ENCODE measurements at regions not wholly inside any gene's neighbourhood (a gene's known extent, or its start where the extent isn't known, plus 50 kb on each side); places are given as distances from the start of the nearest gene placed in this dataset.

GRCh38 chr6:163780994-163781393, 366.5 kb downstream of the QKI start:
- ATAC-seq: no peak
- TF ChIP-seq TSHZ2 (CRISPR knock-in tag; IDR thresholded peaks at IDR 0.05) (no peak), GLIS3 (CRISPR knock-in tag; IDR thresholded peaks at IDR 0.05) (no peak), ZNF565 (CRISPR knock-in tag; conservative IDR thresholded peaks at IDR 0.05; ENCODE audit: low read depth) (no peak), TCF4 (CRISPR knock-in tag; IDR thresholded peaks at IDR 0.05; ENCODE audit: borderline replicate concordance) (no peak), RARB (CRISPR knock-in tag; IDR thresholded peaks at IDR 0.05) (no peak), OSR1 (CRISPR knock-in tag; IDR thresholded peaks at IDR 0.05) (no peak), ZFP3 (CRISPR knock-in tag; IDR thresholded peaks at IDR 0.05) (no peak), ESRRG (CRISPR knock-in tag; IDR thresholded peaks at IDR 0.05) (no peak), PPARA (CRISPR knock-in tag; IDR thresholded peaks at IDR 0.05; ENCODE audit: borderline replicate concordance) (no peak), CSDC2 (CRISPR knock-in tag; IDR thresholded peaks at IDR 0.05) (no peak), ISL1 (CRISPR knock-in tag; IDR thresholded peaks at IDR 0.05) (no peak), ZNF70 (CRISPR knock-in tag; IDR thresholded peaks at IDR 0.05) (no peak)

GRCh38 chr6:163779727-163780284, 365.3 kb downstream of the QKI start:
- no peak for ATAC-seq
- TF ChIP-seq CSDC2 (CRISPR knock-in tag; IDR thresholded peaks at IDR 0.05) (no peak), ZFP30 (CRISPR knock-in tag; IDR thresholded peaks at IDR 0.05) (no peak), ZNF70 (CRISPR knock-in tag; IDR thresholded peaks at IDR 0.05) (no peak), ZC3H10 (CRISPR knock-in tag; IDR thresholded peaks at IDR 0.05) (no peak), GLIS3 (CRISPR knock-in tag; IDR thresholded peaks at IDR 0.05) (no peak), PATZ1 (CRISPR knock-in tag; IDR thresholded peaks at IDR 0.05; ENCODE audit: borderline replicate concordance) (no peak), OSR1 (CRISPR knock-in tag; IDR thresholded peaks at IDR 0.05) (no peak), SNAI2 (CRISPR knock-in tag; IDR thresholded peaks at IDR 0.05) (no peak), ZNF8 (CRISPR knock-in tag; IDR thresholded peaks at IDR 0.05) (no peak), CREB5 (CRISPR knock-in tag; IDR thresholded peaks at IDR 0.05; ENCODE audit: low read depth) (no peak), POU6F1 (CRISPR knock-in tag; IDR thresholded peaks at IDR 0.05; ENCODE audit: borderline replicate concordance, low read depth) (no peak), RARB (CRISPR knock-in tag; IDR thresholded peaks at IDR 0.05) (no peak), BACH2 (CRISPR knock-in tag; IDR thresholded peaks at IDR 0.05; ENCODE audit: borderline replicate concordance) (no peak), ARNTL (CRISPR knock-in tag; IDR thresholded peaks at IDR 0.05; ENCODE audit: borderline replicate concordance, low read depth) (no peak), ZFP3 (CRISPR knock-in tag; IDR thresholded peaks at IDR 0.05) (no peak)

- ATAC-seq: no peak
- TF ChIP-seq ISL1 (CRISPR knock-in tag; IDR thresholded peaks at IDR 0.05) (no peak), GLIS3 (CRISPR knock-in tag; IDR thresholded peaks at IDR 0.05) (no peak)
Observed at GRCh38 chr6:163777716-163778115, 363.2 kb downstream of the QKI start.

Measured in SK-N-SH treated with all-trans-retinoic acid at 6 μM for 48 hours (cell line).